Esophagus squamous epithelium (tissue), 4 donors: ENCODE measurements at regions not wholly inside any gene's neighbourhood (a gene's known extent, or its start where the extent isn't known, plus 50 kb on each side); places are given as distances from the start of the nearest gene placed in this dataset.

ENCODE experiments used
- CTCF ChIP-seq, 6 experiments: fragments of 450-650 bp in 4 of 6; fragments of 200-600 bp in 2 of 6; sonication (generic) in 2 of 6; IDR thresholded peaks; one replicate each; pipeline ENCODE4 v1.5.1; 2016 to 2019; ENCODE audit warnings: antibody characterized with exemption in 6 of 6, mild to moderate bottlenecking in 4 of 6, moderate library complexity in 4 of 6
- POLR2A ChIP-seq, 4 donors: fragments of 450-650 bp; IDR thresholded peaks; one replicate each; pipeline ENCODE4 v1.6.1; 2017; ENCODE audit warnings: antibody characterized with exemption in 4 of 4, mild to moderate bottlenecking in 4 of 4, moderate library complexity in 3 of 4

- no peak for TF ChIP-seq CTCF (IDR thresholded peaks at IDR 0.05)
- no peak for TF ChIP-seq POLR2A (IDR thresholded peaks at IDR 0.05)
Observed at GRCh38 chr9:1273859-1274258, 223.7 kb downstream of the DMRT2 start.
